Fibroblast of skin of right quadriceps (primary cell): ENCODE measurements at regions not wholly inside any gene's neighbourhood (a gene's known extent, or its start where the extent isn't known, plus 50 kb on each side); places are given as distances from the start of the nearest gene placed in this dataset.
"Not testable (repeated sequence)": the region's sequence is repeated elsewhere in the genome, so short reads cannot be mapped to it uniquely, and the experiment has no call there.

Experiments used
- DNase-seq: peaks from one replicate; pipeline ENCODE4 v3.0.0-alpha.2; 2013

DNA sequence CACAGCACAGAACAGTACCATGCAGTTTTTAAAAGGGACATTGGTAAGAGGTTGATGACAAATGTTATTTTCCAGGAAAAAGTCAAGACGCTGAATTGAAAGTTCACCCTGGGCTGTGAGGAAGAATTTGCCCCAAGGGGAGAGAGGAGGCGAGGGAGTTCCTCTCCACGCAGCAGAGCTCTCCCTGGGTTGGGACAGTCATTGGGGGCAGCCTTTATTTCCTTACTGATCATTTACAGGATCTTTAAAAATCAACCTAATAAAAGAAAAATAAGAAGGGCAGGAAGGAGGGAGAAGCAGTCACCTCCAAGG is 49.9 kb upstream of the WNT7B start:
- no peak for DNase-seq

DNA sequence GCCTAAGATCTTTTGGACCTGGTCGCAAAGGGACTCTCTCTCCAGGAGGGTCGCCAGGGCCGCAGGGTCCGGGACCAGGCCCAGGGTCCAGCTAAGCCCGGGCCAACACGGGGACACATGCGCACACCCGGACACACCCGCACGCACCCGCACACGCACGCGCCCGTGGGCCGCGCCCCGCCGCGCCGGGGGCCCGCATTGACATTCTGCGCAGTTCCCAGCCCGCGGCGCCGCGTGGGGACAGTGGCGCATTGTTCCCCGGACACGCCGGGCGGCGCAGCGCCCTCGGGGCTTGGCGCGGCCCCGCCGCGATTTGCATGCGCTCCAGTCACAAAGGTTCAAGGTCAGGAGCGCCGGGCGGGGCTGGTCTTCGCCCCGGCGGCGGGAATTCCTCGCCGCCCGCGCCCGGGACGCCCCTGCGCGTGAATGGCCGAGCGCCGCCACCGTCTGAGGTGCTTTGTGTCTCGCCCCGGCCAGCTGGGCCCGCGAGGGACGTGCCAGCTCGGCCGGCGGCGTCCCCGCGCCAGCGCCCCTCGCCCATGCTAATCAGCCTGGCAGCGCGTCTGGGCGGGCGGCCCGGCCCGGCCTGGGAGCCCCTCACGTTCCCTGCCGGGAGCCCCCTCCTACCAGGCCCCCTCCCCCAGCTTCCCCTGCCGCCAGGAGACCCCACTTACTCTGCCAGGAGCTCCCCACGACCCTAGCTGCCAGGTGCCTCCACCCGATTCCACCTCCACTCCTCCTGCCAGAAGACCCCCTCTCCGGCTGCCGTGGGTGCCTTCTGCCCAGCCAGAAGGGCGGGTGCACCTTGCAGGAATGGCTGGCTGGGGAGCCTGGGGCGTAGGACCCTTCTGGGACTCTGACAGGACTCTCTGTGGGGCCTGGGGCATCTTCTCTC is 50.5 kb upstream of the WNT7B start:
- no peak for DNase-seq

DNA sequence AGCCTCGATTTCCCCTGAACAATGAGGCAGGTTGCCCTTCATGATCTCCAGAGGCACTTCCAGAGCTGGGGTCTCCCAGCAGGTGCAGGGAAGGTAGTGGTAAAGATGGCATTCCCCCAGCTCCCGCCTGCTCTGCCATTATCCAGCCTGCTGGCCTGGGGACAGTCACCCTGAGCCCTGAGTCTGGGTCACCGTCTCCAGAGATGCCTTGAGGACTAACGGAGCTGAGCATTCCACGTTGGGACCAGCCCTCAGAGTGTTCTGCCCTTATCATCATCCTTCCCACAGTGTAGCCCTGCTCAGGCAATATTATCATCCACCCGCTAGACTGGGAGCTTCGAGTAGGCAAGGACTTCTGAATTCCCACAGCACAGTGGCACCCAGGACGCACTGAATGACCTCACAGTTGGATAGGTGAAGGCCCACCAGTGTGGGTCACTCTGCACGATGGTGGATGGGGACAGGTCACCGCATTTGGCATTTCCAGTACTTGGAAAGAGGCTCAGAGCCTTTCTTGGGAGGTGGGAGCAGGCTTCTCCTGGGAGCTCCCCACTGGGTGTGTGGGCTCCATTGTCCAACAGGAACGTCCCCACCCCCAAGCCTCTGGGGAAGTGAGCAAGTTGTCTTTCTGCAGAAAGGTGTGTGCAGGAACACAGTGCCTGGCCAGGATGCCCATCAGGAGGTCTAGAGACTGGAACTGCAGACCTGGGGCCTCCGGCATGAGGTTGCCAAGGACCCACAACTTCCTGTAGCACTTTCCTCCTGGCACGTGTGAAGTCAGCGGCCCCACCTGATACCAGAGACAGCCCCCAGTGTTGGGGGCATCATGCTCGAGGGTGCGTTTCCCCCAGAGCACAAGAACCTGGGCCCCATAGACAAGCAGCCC is 51.4 kb upstream of the WNT7B start:
- no peak for DNase-seq

DNA sequence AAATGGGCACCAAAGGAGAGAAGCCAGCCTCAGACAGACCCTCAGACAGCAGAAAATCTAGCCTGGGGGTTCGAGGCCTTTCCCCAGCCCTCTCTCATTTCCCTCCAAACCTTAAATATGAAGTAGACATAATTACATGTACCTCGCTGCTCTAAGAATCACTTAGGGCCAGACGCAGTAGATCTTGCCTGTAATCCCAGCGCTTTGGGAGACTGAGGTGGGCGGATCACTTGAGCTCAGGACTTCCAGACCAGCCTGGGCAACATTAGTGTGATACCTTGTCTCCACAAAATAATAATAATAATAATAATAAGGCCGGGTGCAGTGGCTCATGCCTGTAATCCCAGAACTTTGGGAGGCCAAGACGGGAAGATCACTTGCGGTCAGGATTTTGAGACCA is 52.1 kb upstream of the WNT7B start:
- no peak for DNase-seq

DNA sequence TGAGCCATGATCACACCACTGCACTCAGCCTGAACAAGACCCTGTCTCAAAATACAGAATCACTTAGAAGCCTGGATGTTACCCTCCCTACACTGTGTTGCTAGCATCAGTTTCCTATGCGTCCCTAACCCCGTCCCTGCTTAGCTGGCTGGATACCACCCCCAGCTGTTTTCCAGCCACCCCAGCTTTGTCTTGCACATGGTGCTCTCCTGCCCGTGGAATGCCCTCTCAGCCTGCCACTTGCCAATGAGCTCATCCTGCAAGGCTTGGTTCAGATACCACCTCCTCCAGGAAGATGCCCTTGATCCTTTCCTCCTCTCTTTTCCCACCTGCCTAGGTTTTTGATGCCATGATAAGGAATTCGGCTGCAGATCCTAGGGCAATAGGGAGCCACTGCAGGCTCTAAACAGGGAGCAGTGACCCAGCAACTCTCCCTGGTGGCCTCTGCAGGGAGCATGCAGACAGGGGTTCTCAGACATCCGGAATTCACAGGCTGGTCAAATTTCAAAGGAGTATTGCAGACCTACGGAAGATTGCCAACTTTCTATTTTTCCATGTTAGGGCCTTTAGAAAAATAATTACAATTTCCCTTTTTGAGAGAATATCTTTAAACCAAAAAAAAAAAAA is 52.7 kb upstream of the WNT7B start:
- no peak for DNase-seq

DNA sequence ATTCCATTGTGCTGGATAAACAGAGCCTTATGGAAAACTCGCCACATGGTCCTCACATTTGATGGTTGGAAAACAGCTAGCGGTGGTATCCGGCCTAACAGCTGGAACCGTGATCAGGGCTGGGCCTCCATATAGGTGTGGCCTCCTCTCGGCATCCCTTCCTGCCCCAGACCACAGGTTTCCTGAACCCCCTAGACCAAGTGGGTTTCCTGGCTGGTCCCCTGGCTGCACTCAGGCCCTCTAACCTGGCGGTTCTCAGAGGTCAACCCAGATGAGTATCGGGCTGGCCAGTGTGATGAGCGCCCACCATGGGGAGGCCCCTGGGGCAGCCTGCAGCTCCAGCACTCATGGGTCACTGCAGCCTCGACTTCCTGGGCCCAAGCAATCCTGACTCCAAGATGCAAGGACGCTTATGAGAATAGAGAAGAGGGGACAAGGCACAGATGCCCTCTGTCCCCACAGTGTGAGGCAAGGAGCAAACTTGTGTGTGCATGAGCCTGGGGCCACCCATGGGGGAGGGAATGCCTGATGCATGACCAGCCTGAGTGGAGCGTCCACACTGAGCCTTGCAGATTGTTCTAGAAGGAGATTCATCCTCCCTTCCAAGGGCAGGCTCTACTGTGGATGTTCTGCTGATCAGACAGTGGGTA is 53.4 kb upstream of the WNT7B start:
- no peak for DNase-seq

DNA sequence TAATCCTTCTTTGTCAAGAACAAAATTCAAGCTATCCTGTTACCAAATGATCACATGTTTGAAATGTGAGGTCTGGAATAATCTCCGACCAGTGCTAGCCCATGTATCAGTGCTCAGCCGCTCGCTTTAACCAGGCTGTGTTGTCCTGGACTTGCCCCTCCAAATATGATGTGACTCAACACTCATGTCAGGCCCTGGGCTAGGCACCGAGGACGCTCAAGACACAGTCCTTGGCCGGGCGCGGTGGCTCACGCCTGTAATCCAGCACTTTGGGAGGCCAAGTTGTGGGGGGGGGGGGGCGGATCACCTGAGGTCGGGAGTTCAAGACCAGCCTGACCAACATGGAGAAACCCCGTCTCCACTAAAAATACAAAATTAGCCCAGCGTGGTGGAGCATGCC is 54.1 kb upstream of the WNT7B start:
- no peak for DNase-seq

DNA sequence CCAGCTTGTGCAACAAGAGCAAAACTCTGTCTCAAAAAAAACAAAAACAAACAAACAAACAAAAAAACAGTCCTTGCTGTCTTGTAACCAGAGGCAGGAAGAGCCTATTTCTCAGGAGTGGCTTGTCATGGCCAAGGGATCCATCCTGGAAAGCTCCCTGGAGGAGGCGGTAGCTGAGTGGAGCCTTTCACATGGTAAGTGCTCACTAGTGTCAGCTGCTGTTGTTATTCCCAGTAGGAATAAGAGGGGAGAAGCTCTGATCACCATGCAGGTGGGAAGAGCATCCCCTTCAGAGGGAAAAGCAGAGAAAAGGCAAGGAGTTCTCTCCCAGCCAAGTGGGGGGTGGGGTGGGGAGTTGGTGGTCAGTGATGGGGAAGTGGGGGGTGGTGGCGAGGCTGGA is 54.6 kb upstream of the WNT7B start:
- no peak for DNase-seq

DNA sequence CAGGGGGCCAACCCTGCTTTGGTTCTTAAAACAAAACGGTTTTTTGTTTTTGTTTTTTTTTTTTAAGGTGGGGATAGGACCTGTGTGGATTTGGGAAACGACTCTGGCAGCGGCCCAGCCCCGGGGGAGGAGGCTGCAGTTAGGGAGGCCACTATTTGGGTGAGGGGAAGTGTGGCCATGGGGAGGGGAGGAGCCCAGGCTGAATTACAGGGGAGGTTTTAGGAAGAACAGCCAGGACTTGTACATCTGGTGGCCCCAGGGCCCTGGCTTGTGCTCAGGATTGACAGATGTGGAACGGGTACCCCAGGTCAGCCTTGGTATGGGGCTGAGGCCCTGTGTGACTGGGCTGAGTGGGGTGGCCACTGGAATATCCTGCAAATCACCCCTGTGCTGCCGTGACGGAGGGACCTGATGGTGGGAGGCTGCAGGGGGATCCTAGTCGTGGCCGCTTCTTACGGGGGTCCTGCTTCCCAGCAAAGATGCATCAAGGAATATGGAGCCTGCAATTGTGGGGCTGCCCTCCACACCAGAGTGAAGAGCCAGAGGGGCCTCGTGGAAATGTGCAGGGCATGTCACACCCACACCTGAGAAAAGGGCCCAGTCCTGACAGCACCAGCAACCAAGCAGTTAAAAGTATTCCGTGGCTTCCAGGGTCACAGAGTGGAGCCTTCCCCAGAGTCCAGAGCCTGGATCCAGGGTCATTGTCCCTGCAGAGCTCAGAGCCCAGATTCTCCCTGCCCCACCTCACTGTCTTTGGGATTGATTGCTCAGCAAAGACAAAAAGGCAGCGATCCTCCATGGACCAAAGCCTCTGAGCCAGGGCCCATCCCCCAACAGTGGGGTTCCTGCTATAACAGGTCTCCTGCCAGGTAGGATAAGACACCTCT is 55.2 kb upstream of the WNT7B start:
- no peak for DNase-seq

DNA sequence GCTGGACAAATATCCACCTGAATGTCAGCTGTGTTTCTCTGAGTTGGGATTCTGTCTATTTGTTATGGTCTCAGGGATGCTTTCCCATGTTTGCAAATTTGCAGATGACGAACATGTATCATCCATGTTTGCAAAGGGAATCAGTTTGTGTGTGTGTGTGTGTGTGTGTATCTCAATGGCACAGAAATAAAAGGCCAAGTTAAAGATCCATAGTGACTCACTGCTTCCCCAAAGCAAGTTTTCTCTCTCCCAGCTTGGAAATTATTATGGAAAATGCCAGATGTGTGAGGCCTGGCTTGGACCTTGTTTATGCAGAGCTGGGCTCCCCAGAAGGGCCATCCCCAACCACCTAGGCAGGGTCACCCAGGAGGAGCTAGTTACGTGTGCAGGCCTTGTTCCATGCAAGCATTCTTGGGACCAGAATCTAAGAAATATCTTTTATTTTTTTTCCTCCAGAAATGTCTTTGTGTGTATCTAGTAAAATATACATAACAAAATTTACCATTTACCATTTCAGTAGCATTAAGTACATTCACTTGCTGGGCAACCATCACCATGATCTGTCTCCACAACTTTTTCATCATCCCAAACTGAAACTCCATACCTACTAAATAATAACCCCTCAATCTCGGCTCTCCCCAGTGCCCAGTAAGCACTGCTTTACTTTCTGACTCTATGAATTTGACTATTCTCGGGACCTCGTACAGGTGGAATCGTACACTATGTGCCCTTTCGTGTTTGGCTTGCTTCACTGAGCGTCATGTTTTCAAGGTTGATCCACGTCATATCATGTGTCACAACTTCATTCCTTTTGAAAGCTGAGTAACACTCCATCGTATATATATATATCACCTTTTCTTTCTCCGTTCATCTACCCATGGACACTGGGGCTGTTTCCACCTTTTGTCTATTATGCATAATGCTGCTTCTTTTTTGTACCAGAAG is 56.6 kb upstream of the WNT7B start:
- DNase-seq, result peak; percentile 56

DNA sequence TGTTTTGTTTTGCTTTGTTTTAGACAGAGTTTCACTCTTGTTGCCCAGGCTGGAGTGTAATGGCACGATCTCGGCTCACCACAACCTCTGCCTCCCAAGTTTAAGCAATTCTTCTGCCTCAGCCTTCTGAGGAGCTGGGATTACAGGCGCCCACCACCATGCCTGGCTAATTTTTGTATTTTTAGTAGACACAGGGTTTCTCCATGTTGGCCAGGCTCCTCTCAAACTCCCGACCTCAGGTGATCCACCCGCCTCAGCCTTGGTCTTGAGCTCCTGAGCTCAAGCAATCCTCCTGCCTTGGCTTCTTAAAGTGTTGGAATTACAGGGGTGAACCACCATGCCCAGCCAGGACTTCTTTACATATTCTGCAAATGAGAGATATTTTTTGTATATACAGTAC is 57.5 kb upstream of the WNT7B start:
- not testable (repeated sequence) for DNase-seq

DNA sequence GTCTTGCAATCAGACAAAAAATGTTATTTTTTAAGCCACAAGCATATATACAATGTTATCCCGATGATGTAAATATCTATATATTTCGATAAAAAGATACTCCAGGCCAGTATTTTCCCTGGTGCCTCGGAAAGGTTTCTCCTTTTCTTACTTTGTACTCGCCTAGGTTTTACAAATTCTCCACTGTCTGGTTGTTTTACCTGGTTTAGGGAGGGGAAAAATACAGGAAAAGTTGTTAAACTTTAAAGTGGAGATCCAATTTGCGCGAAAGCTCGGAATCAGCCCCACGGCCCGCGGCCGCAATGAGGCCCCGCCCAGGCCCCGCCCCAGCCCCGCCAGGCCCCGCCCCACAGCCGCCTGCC is 58.4 kb upstream of the WNT7B start:
- DNase-seq, result no peak

DNA sequence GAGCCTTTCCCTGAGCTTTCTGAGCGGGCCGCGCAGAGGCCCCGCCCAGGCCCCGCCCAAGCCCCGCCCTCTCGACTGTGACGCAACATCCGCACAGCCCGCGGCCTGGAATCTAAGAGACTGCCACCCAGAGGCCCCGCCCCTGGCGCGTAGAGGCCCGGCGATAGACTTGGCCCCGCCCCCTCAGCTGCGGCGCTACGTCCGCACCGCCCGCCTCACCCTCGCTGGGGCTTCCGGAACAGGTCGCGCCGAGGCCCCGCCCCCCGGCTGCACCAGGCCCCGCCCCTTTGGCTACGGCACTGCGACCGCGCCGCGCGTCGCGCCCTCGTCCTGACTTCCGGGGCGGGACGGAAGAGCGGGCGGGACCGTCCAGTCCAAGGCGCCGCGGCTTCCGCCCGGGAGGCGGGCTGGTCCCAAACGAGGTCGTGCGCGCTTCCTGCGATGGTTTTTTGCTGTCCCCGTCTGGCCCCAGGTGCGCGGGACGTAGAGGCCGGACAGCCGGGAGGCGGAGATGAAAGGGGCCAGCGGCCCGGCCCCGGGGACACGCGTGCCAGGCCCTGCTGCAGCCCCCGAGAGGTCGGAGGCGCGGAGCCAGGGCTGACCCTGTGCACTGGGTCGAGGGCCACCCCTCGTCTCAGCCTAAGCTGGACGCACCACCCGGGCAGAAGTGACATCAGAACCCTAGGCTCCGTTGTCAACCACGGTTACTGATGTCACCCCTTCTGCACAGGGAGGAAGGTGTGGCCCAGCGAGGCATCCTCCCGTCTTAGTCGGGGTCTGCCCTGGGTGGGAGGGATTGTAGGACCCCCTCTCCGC is 59.0 kb upstream of the WNT7B start:
- peak; percentile 99 for DNase-seq

DNA sequence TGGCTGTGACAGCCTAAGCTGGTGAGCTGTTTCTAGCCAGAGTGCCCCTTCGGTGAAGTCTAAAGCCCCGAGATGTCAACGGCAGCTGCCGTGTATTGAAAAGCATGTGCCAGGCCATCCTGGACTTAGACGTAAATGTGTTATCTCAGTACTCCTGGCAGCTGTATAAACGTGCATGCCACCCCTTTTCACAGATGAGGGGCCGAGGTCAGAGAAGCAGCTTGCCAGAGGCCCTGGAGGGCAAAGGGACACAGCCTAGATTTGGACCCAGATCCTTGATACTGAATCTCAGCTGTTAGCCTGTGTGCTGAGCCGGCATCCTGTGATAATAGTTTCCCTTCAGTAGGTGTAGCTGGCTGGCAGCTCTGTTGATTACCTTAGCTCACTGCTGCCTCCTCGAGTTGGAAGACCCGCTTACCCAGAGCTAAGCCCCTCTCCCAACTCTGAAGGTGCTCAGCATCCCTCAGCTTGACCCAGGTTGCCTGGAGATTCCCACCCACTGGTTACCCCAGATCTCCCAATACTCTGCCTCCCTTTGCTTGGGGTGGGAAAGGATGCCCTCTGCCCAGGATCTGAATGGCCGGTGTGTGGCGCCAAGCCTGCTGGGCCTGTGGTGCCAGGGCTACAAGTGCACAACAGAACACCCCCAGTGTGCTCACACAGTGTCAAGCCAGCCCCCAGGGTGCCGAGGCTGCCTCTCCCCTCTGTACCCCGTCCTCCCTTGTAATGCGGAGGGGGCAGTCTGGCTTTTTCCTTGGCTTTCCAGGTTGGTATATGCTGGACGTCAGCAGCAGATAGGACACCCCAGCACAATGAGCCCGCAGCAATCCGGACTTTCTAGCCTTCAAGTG is 59.8 kb upstream of the WNT7B start:
- DNase-seq, result no peak

DNA sequence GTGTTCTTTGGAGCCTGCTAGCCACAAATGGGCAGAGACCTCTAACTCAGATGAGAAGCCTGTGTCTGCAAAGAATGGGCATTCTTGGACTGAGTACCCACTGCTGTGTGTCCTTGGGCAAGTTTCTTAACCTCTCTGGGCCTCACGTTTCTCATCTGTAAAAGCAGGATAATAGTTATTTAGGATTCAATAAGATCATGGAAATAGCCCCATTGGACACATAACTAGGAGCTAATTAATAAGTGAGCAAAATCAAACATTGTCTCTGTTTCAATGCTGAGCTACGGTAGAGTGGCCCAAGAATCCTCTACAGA is 61.2 kb upstream of the WNT7B start:
- DNase-seq, result no peak

DNA sequence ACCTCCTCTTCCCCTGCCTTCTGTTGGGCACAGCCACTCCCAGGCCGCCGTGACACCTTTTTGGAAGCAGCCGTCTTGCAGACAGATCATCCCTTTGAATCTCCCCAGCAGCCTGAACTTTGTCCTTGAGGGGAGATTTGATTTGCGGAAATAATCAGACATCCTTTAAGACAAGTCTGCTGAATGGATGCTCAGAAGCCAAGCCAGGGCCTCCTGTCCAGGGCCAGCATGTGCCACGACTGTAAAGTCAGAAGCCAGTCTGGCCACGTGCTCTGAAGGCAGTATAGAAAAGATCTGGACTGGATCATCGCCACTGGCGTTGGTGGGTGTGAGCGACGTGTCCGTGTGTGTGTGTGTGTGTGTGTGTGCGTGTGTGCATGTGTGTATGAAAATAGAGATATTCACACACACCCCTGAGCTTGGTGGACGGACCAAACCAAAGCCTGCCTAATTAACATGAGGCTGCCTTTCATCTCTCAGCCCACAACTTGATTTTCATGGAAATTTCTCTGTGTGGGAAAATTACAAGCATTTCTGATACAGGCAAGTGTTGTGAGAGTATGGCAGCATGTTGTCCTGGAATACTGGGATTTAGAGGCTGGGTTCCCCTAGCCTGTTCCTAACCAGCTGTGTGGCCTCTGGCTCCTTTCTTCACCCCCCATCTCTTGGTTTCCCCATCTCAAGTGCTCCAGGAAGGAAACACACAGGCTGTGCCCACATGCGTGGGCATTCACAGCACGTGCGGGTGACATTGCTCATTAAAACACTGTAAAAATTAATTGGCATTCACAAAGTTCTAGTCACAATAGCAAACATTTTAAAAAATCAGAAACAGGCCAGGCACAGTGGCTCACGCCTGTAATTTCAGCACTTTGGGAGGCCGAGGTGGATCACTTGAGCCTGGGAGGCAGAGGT is 61.8 kb upstream of the WNT7B start:
- no peak for DNase-seq

DNA sequence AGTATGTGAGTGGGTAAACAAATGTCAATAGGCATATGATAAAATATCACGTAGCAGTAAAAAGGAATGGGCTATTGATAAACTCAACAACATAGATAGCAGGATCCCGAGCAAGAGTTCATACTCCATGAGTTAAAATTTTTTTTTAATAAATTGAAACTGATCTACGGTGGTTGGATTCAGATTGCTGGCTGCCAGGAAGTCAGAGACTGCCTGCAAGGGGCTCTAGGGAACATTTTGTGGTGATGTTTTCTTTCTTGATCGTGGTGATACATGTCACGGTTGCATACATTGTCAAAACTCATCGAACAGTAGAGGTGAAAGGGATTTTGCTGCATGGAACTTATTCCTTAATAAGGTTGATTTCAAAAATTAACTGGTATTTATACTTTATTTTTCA is 62.6 kb upstream of the WNT7B start:
- no peak for DNase-seq
